DND-41 (cell line): ENCODE measurements at regions not wholly inside any gene's neighbourhood (a gene's known extent, or its start where the extent isn't known, plus 50 kb on each side); places are given as distances from the start of the nearest gene placed in this dataset.

Source experiments
- EZH2 ChIP-seq: IDR thresholded peaks from 3 replicates; pipeline ENCODE4 v1.6.1; 2012; ENCODE audit warnings: borderline replicate concordance, low read depth, mild to moderate bottlenecking, moderate library complexity, low read length, inconsistent platforms; ENCODE audit not compliant: severe bottlenecking
- TF ChIP-seq, protein P1 (sequence below): IDR thresholded peaks from 2 replicates; pipeline ENCODE4 v1.5.1; 2012; ENCODE audit warnings: borderline replicate concordance, low read length, moderate library complexity, mild to moderate bottlenecking; ENCODE audit not compliant: poor library complexity, severe bottlenecking; ENCODE audit errors: extremely low read depth

DNA sequence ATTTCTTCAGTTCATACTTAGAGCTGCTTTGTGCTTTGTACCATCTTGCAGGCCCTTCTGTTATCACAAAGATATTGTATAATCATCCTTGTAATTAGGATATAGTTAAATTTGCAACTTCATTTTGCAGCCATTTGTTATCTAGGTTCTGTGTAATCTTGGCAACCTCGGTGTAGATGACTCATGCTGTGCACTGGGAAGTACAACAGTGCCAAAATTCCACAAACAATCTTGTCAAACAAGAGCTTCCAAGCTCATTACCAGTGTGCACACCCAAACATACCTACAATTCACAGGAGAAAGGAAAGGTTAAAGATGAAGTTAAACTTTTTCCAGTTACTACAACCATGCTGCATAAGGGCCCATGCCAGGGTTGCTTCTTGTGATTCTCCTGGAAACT lies 1231.8 kb downstream of the CDH11 start:
- TF ChIP-seq, protein P1, sequence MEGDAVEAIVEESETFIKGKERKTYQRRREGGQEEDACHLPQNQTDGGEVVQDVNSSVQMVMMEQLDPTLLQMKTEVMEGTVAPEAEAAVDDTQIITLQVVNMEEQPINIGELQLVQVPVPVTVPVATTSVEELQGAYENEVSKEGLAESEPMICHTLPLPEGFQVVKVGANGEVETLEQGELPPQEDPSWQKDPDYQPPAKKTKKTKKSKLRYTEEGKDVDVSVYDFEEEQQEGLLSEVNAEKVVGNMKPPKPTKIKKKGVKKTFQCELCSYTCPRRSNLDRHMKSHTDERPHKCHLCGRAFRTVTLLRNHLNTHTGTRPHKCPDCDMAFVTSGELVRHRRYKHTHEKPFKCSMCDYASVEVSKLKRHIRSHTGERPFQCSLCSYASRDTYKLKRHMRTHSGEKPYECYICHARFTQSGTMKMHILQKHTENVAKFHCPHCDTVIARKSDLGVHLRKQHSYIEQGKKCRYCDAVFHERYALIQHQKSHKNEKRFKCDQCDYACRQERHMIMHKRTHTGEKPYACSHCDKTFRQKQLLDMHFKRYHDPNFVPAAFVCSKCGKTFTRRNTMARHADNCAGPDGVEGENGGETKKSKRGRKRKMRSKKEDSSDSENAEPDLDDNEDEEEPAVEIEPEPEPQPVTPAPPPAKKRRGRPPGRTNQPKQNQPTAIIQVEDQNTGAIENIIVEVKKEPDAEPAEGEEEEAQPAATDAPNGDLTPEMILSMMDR: no peak
- TF ChIP-seq EZH2: no peak
